Bronchial epithelial cell (primary cell): ENCODE measurements at regions not wholly inside any gene's neighbourhood (a gene's known extent, or its start where the extent isn't known, plus 50 kb on each side); places are given as distances from the start of the nearest gene placed in this dataset.

Source experiments
- DNase-seq: peaks from one replicate; pipeline ENCODE4 v3.0.0-alpha.2; 2010; ENCODE audit warnings: low read depth
- FAIRE-seq: peaks from 2 replicates; lab custom pipeline; 2011; peaks lifted over from hg19 to GRCh38; lab: Jason Lieb, UNC
- H3K27me3 ChIP-seq: 2 replicates; pipeline ENCODE4 v1.5.1; 2011; ENCODE audit warnings: low read length; ENCODE audit not compliant: control insufficient read depth, insufficient read depth
- H3K36me3 ChIP-seq: 2 replicates; pipeline ENCODE4 v1.5.1; 2011; ENCODE audit warnings: low read length; ENCODE audit not compliant: control insufficient read depth, insufficient read depth
- H3K4me3 ChIP-seq: 2 replicates; pipeline ENCODE4 v1.5.1; 2011; ENCODE audit warnings: mild to moderate bottlenecking, low read depth, low read length, control low read depth
- CTCF ChIP-seq: IDR thresholded peaks from 2 replicates; pipeline ENCODE4 v1.5.1; 2011; ENCODE audit warnings: mild to moderate bottlenecking, moderate library complexity, low read length, control low read depth, inconsistent platforms; ENCODE audit not compliant: insufficient read depth, severe bottlenecking

DNA sequence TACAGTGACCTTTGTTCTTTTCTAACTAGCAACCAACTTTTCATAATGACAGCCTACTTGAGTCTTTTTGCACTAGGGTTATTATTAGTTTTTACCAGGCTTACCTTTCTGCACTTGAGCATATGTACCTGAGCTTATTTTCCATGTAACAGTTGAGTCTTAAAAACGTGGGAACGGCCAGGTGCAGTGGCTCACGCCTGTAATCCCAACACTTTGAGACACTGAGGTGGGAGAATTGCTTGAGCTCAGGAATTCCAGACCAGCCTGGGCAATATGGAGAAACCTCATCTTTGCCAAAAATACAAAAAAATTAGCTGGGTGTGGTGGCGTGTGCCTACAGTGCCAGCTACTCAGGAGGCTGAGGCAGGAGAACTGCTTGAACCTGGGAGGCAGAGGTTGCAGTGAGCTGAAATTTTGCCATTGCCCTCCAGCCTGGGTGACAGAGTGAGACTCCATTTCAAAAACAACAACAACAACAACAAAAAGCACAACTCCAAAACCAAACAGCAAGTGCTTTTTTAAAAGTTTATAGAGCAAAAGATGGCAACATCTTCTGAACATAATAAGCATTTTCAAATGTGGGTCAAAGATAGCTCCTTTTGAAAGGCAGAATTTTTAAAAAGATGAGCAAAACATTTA is 57.1 kb upstream of the CD28 start:
- no peak for TF ChIP-seq CTCF
- FAIRE-seq (no peak), DNase-seq (no peak)
- Histone ChIP-seq H3K27me3 (no peaks in the 10 kb centered on the region), H3K4me3 (no peak overlapping the region), H3K36me3 (no peaks in the 10 kb centered on the region)

DNA sequence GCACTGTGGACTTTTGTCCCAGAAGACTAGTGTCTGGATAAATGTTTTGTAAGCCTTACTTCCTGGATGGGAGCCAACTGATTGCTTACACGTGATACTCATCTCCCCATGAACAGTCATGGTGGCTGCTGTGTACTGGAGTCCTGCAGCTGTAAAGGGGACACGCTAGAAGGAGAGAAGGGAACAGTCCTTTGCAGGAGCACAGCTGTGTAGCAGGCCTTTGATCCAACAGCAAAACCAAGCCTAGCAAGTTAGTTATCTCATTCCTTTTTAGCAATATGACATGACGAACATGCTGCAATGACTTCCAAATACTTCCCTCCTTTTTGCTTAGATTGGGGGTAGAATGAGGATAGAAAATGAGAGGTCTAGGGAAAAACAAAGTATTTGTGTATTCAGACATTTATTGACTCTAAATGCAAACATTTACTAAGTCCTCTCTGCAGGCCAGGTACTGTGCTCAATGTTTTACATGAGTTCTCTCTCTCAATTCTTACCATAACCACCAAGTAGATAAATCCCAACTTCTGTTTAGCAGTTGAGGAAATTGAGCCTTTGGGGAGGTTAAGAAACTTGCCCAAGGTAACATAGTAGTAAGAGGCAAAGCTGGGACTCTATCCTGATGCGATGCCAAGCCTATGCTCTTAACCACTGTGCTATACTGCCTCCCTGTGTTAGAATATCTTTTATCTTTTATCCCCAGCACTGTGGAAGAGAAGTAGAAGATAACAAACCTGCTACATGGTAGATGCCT is 55.4 kb upstream of the CD28 start:
- Histone ChIP-seq H3K4me3 (no peak overlapping the region), H3K36me3 (no peaks in the 10 kb centered on the region), H3K27me3 (no peaks in the 10 kb centered on the region)
- FAIRE-seq (no peak), DNase-seq (peak; percentile 73)
- peak; percentile 45 for TF ChIP-seq CTCF

DNA sequence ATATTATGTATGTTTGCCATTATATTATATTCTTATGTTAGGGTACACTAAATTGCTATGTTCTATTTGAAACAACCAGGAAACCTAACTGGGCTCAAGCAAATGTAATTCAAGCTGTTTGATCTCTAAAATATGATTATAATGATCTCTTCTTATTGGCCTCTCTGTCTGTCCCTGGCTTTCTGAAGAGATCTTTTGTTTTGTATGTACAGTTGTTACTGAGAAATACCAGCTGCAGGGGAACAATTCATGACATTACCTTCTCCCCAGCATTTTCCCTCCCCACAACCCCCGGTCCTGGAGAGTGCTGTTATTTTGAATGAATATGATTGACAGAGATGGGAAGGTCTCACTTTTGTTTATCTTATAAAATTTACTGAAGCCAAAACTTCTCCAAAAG is 54.8 kb upstream of the CD28 start:
- Histone ChIP-seq H3K27me3 (no peaks in the 10 kb centered on the region), H3K4me3 (no peak overlapping the region), H3K36me3 (no peaks in the 10 kb centered on the region)
- no peak for FAIRE-seq
- DNase-seq: no peak
- TF ChIP-seq CTCF: no peak

- no peak for FAIRE-seq
Observed at GRCh38 chr2:203654826-203655225, 51.6 kb upstream of the CD28 start.

GRCh38 chr2:203656522-203657287 is 49.7 kb upstream of the CD28 start:
- no peak for TF ChIP-seq CTCF
- H3K27me3 ChIP-seq: no peaks in the 10 kb centered on the region
- FAIRE-seq: peak; percentile 95
- H3K36me3 ChIP-seq: no peaks in the 10 kb centered on the region
- peak; percentile 99 for DNase-seq
- H3K4me3 ChIP-seq: no peak overlapping the region

More at GRCh38 chr2:203654826-203655225, 51.6 kb upstream of the CD28 start:
- TF ChIP-seq CTCF: no peak
- Histone ChIP-seq H3K27me3 (no peaks in the 10 kb centered on the region), H3K4me3 (no peak overlapping the region), H3K36me3 (no peaks in the 10 kb centered on the region)
- DNase-seq: no peak
